ENCODE measurements at regions not wholly inside any gene's neighbourhood (a gene's known extent, or its start where the extent isn't known, plus 50 kb on each side); places are given as distances from the start of the nearest gene placed in this dataset.
A peak's percentile ranks its signal among the peaks of the same experiment; 100 is the strongest.

- no peak overlapping the region for H3K27ac ChIP-seq
- DNase-seq (ENCODE audit: low read depth, low spot score), result no peak
Observed at GRCh38 chr13:31923134-31923763, 108.3 kb upstream of the FRY start.

GRCh38 chr13:31925079-31925478 lies 106.5 kb upstream of the FRY start:
- H3K27ac ChIP-seq, result no peak overlapping the region
- no peak for DNase-seq (ENCODE audit: low read depth, low spot score)

- no peak overlapping the region for H3K27ac ChIP-seq
Observed at GRCh38 chr13:31927219-31927653, 104.3 kb upstream of the FRY start.

GRCh38 chr13:31929031-31929770 lies 102.4 kb upstream of the FRY start:
- H3K27ac ChIP-seq, result no peak overlapping the region
- DNase-seq (ENCODE audit: low read depth, low spot score), result no peak

More at GRCh38 chr13:31927219-31927653, 104.3 kb upstream of the FRY start:
- DNase-seq (ENCODE audit: low read depth, low spot score), result no peak

- DNase-seq (ENCODE audit: low read depth, low spot score), result no peak
- no peak overlapping the region for H3K27ac ChIP-seq
Observed at GRCh38 chr13:31930490-31930889, 101.1 kb upstream of the FRY start.

- DNase-seq (ENCODE audit: low read depth, low spot score), result no peak
- H3K27ac ChIP-seq, result no peak overlapping the region
Observed at GRCh38 chr13:31930901-31931522, 100.6 kb upstream of the FRY start.

- H3K27ac ChIP-seq, result no peak overlapping the region
- no peak for DNase-seq (ENCODE audit: low read depth, low spot score)
Observed at GRCh38 chr13:31937436-31937835, 94.1 kb upstream of the FRY start.

- no peak for DNase-seq (ENCODE audit: low read depth, low spot score)
Observed at GRCh38 chr13:31940076-31940475, 91.5 kb upstream of the FRY start.

GRCh38 chr13:31943591-31943990 lies 88.0 kb upstream of the FRY start:
- no peak overlapping the region for H3K27ac ChIP-seq
- no peak for DNase-seq (ENCODE audit: low read depth, low spot score)

More at GRCh38 chr13:31940076-31940475, 91.5 kb upstream of the FRY start:
- no peak overlapping the region for H3K27ac ChIP-seq

- peak overlapping the region; percentile 81 for H3K27ac ChIP-seq
- DNase-seq (ENCODE audit: low read depth, low spot score), result no peak
Observed at GRCh38 chr13:31944262-31945160, 87.1 kb upstream of the FRY start.

GRCh38 chr13:31945202-31945961 lies 86.2 kb upstream of the FRY start:
- peak overlapping the region; percentile 81 for H3K27ac ChIP-seq
- peak; percentile 79 for DNase-seq (ENCODE audit: low read depth, low spot score)

GRCh38 chr13:31946091-31946770 lies 85.3 kb upstream of the FRY start:
- peak overlapping the region; percentile 81 for H3K27ac ChIP-seq
- DNase-seq (ENCODE audit: low read depth, low spot score), result no peak

- no peak overlapping the region for H3K27ac ChIP-seq
- DNase-seq (ENCODE audit: low read depth, low spot score), result no peak
Observed at GRCh38 chr13:31947105-31947504, 84.5 kb upstream of the FRY start.

GRCh38 chr13:31947506-31947905 lies 84.1 kb upstream of the FRY start:
- no peak for DNase-seq (ENCODE audit: low read depth, low spot score)
- H3K27ac ChIP-seq, result no peak overlapping the region

- no peak overlapping the region for H3K27ac ChIP-seq
- DNase-seq (ENCODE audit: low read depth, low spot score), result no peak
Observed at GRCh38 chr13:31949486-31949885, 82.1 kb upstream of the FRY start.

- peak overlapping the region; percentile 49 for H3K27ac ChIP-seq
Observed at GRCh38 chr13:31950111-31950815, 81.3 kb upstream of the FRY start.

GRCh38 chr13:31951215-31951678 lies 80.3 kb upstream of the FRY start:
- DNase-seq (ENCODE audit: low read depth, low spot score), result peak; percentile 72
- H3K27ac ChIP-seq, result peak overlapping the region; percentile 49

More at GRCh38 chr13:31950111-31950815, 81.3 kb upstream of the FRY start:
- peak; percentile 14 for DNase-seq (ENCODE audit: low read depth, low spot score)

GRCh38 chr13:31952641-31953380 lies 78.8 kb upstream of the FRY start:
- no peak overlapping the region for H3K27ac ChIP-seq
- no peak for DNase-seq (ENCODE audit: low read depth, low spot score)
